ENCODE measurements at regions not wholly inside any gene's neighbourhood (a gene's known extent, or its start where the extent isn't known, plus 50 kb on each side); places are given as distances from the start of the nearest gene placed in this dataset.
A peak's percentile ranks its signal among the peaks of the same experiment; 100 is the strongest.

DNA sequence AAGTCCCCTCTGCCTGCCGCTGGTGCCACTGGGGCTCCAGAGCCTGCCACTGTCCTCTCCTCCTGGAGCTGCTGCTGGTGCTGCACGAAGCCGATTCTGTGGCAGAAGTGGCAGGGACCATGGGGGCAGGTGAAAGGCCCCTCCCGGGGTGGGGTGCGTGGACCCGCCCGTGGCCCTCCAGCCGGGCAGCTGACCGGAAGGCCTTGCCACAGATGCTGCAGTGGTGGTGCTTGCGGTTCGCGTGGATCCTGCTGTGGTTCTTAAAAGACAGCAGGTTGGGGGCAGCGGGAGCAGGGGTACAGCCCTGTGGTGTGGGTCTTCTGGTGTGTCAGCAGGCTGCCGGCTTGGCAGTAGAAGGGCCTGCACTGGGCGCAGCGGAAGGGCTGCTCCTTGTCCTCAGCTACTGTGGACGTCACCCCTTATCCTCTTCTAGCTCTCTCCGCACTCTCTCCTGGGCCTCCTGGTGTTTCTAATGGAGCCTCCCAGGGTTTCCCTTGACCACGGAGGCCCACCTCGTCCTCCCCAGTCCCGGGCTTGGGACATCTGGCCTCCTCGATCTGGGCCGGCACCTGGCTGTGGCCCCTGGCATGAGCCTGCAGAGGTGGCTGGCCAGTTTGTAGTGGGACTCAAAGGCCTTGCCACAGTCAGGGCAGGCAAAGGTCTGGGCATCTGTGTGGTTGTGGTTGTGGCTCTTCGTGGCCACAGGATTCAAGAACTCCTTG lies 380.4 kb downstream of the OLFM4 start:
- no peak overlapping the region for H3K27ac ChIP-seq
- TF ChIP-seq, protein P1, sequence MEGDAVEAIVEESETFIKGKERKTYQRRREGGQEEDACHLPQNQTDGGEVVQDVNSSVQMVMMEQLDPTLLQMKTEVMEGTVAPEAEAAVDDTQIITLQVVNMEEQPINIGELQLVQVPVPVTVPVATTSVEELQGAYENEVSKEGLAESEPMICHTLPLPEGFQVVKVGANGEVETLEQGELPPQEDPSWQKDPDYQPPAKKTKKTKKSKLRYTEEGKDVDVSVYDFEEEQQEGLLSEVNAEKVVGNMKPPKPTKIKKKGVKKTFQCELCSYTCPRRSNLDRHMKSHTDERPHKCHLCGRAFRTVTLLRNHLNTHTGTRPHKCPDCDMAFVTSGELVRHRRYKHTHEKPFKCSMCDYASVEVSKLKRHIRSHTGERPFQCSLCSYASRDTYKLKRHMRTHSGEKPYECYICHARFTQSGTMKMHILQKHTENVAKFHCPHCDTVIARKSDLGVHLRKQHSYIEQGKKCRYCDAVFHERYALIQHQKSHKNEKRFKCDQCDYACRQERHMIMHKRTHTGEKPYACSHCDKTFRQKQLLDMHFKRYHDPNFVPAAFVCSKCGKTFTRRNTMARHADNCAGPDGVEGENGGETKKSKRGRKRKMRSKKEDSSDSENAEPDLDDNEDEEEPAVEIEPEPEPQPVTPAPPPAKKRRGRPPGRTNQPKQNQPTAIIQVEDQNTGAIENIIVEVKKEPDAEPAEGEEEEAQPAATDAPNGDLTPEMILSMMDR (conservative IDR thresholded peaks at IDR 0.05) = no peak
- TF ChIP-seq ZFX (IDR thresholded peaks at IDR 0.05) = no peak

DNA sequence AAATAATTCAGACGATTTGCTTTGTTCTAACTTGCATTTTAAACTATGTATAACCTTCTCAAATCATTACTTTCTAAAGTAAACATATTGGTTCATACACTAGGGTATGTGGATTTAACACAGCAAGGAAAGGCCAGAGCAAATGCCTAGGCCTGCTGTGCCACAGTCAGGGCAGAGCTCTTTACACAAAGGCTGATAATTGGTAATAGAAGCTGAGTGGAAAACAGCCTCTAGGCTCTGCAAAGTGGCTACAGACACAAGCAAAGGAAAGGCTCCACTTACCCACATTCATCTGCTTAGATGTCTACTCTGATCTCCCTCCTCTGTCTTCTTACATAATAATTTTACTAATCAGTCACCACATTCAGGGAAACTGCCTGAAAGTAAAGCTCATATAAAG lies 382.9 kb downstream of the OLFM4 start:
- no peak overlapping the region for H3K27ac ChIP-seq
- TF ChIP-seq, protein P1 (conservative IDR thresholded peaks at IDR 0.05) = 0 out of 2 replicates have a peak, but pooled peaks have one; percentile 1
- no peak for TF ChIP-seq ZFX (IDR thresholded peaks at IDR 0.05)

DNA sequence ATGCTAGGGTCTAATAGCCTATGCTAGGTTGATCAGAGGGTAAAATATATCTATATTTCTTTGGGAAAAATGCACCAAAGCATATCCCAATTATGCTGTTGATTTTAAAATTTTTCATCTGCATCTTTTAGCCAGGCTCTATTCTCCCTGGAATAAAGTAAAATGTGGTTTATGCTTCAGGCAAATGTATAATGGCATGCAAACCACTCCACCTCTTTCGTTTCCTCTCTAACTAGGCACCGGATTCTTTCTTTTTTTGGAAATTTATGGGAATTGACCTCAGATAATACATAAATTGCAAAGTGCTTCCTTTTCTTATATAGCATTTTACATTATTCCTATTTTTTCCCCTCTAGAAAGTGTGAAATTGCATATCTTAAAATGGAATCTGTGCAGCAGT lies 386.5 kb downstream of the OLFM4 start:
- H3K27ac ChIP-seq = no peak overlapping the region
- TF ChIP-seq, protein P1 (conservative IDR thresholded peaks at IDR 0.05) = no peak
- no peak for TF ChIP-seq ZFX (IDR thresholded peaks at IDR 0.05)

DNA sequence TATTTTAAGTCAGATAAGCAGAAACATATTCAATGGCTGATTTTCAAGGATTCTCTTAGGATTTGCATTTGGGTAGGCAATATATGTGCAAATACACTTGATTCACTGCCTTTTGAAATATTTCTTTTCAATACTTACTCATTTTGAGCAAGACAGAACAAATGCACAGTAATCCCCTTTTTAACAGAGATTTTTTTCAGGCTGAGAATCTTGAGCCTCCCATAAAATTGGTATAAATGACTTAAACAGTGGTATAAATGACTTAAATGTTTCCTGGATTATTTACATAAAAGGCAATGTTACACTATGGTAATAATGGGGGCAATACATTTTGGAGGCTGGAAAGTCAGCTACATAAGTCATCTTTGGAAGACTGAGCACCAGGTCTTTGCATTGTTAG lies 389.0 kb downstream of the OLFM4 start:
- no peak for TF ChIP-seq ZFX (IDR thresholded peaks at IDR 0.05)
- TF ChIP-seq, protein P1 (conservative IDR thresholded peaks at IDR 0.05) = no peak
- no peak overlapping the region for H3K27ac ChIP-seq

DNA sequence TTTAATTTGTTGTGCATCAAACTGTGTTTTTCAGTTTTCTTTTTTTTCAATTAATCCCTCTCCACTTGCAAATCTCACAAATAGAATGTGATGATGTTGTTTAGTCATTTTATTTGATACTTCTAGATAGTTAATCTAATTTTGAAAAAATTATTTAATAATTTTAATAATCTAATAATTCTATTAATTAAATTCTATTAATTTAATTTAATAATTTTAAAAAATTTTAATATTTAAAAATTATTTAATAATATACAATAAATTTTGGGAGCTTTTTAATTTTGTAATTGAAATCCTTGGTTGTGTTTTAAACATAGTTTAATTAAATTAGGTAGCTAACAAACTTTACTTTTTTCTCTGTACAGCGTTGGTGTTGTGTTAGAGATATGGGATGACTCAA lies 393.8 kb downstream of the OLFM4 start:
- H3K27ac ChIP-seq = no peak overlapping the region
- no peak for TF ChIP-seq ZFX (IDR thresholded peaks at IDR 0.05)
- TF ChIP-seq, protein P1 (conservative IDR thresholded peaks at IDR 0.05) = no peak

DNA sequence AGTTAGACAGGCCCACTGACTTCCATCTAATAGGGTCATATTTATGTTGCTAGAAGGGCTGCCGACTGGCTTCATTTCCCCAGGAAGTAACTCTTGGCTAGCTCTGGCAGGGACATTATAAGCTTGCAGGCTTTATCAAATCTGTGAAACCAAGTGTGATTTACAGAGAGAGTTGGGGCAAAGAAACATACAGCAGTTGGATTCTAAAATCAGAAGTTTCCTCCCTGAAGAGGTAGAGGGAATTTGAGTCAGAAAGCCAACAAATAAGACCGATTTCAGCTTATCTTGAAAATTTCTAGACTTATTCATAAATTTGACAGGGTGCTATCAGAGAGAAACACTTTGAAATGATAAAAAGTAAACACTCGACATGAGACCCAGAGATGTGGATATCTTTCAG lies 407.8 kb downstream of the OLFM4 start:
- no peak for TF ChIP-seq ZFX (IDR thresholded peaks at IDR 0.05)
- TF ChIP-seq, protein P1 (conservative IDR thresholded peaks at IDR 0.05) = no peak
- no peak overlapping the region for H3K27ac ChIP-seq

DNA sequence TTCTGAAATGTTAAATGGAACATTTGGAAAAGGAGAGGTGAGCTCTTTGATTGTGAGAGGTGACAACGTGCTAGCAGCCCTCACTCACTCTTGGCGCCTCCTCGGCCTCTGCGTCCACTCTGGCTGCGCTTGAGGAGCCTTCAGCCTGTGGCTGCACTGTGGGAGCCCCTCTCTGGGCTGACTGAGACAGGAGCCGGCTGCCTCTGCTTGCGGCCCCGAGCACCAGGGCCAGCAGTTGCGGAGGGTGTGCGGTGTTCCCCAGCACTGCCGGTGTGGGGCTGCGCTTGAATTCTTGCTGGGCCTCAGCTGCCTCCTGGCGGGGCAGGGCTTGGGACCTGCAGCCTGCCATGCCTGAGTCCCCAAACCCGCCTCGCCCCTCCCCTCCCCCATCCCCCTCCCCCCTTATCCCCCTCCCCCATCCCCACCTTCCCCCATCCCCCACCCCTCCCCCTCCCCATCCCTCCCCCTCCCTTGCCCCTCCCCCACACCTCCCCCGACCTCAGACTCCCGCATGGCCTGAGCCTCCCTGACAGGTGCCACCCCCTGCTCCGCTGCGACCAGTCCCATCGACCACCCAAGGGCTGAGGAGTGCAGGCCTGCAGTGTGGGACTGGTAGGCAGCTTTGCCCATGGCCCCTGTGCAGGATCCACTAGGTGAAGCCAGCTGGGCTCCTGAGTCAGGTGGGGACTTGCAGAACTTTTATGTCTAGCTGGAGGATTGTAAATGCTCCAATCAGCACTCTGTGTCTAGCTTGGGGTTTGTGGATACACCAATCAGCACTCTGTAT lies 411.0 kb downstream of the OLFM4 start:
- H3K27ac ChIP-seq = no peak overlapping the region
- TF ChIP-seq, protein P1 (conservative IDR thresholded peaks at IDR 0.05) = no peak
- TF ChIP-seq ZFX (IDR thresholded peaks at IDR 0.05) = no peak
